WTC11 (cell line): ENCODE measurements at regions not wholly inside any gene's neighbourhood (a gene's known extent, or its start where the extent isn't known, plus 50 kb on each side); places are given as distances from the start of the nearest gene placed in this dataset.

Experiments
- ATAC-seq: fragments of 200-7000 bp; cut with Tn5 transposase; 2 replicates; pipeline ENCODE4 v1.10.0; 2021; ENCODE audit warnings: mild to moderate bottlenecking, moderate library complexity
- CTCF ChIA-PET: fragments of 300-600 bp; sonication (Branson Sonifier 250); formaldehyde crosslinking; loops from one replicate; lab custom pipeline; 2021; ENCODE audit warnings: antibody characterized with exemption; lab: Charles Lee
- POLR2A ChIA-PET: fragments of 350-600 bp; sonication (Branson Sonifier 250); formaldehyde crosslinking; loops from one replicate; lab custom pipeline; 2021; ENCODE audit warnings: antibody characterized with exemption; lab: Charles Lee
- DNase-seq: peaks from one replicate; pipeline ENCODE4 v3.0.0; 2021; ENCODE audit warnings: low spot score
- H3K27ac Mint-ChIP-seq: 2 replicates; pipeline ENCODE4 v1.8.0; 2021; ENCODE audit warnings: mixed read lengths
- H3K27me3 Mint-ChIP-seq: 2 replicates; pipeline ENCODE4 v1.8.0; 2021; ENCODE audit warnings: low read depth, mild to moderate bottlenecking, moderate library complexity, mixed read lengths
- H3K36me3 Mint-ChIP-seq: 2 replicates; pipeline ENCODE4 v1.8.0; 2021; ENCODE audit warnings: mixed read lengths
- H3K4me1 Mint-ChIP-seq: 2 replicates; pipeline ENCODE4 v1.8.0; 2022; ENCODE audit warnings: mixed read lengths
- H3K4me3 Mint-ChIP-seq: 2 replicates; pipeline ENCODE4 v1.8.0; 2021; ENCODE audit warnings: mild to moderate bottlenecking, moderate library complexity, mixed read lengths
- H3K9me3 Mint-ChIP-seq: 2 replicates; pipeline ENCODE4 v1.8.0; 2021; ENCODE audit warnings: mixed read lengths
- AR ChIP-seq: fragments of 250-450 bp; sonication (Bioruptor Pico); IDR thresholded peaks from 2 replicates; pipeline ENCODE4 v1.9.0; 2021; ENCODE audit warnings: mild to moderate bottlenecking
- ATF1 ChIP-seq: sonication (generic); formaldehyde crosslinking; IDR thresholded peaks from 2 replicates; pipeline ENCODE4 v1.8.1; 2023; ENCODE audit warnings: mild to moderate bottlenecking, moderate library complexity, missing genetic modification reagents
- CREM ChIP-seq: sonication (generic); formaldehyde crosslinking; IDR thresholded peaks from 2 replicates; pipeline ENCODE4 v1.8.1; 2022; ENCODE audit warnings: mild to moderate bottlenecking, missing genetic modification reagents, moderate library complexity
- FOXP4 ChIP-seq: sonication (generic); formaldehyde crosslinking; IDR thresholded peaks from 2 replicates; pipeline ENCODE4 v1.8.0; 2022; ENCODE audit warnings: mild to moderate bottlenecking, missing genetic modification reagents
- GRHL2 ChIP-seq: fragments of 250-450 bp; sonication (Bioruptor Pico); IDR thresholded peaks from 2 replicates; pipeline ENCODE4 v1.8.0; 2022; ENCODE audit warnings: mild to moderate bottlenecking, moderate library complexity; ENCODE audit not compliant: insufficient replicate concordance, severe bottlenecking
- GTF2I ChIP-seq: fragments of 250-450 bp; sonication (Bioruptor Pico); conservative IDR thresholded peaks from 2 replicates; pipeline ENCODE4 v1.4.0; 2021; ENCODE audit warnings: mild to moderate bottlenecking
- HMGXB4 ChIP-seq: sonication (generic); formaldehyde crosslinking; IDR thresholded peaks from 2 replicates; pipeline ENCODE4 v1.8.1; 2023; ENCODE audit warnings: mild to moderate bottlenecking, moderate library complexity, missing genetic modification reagents
- JAZF1 ChIP-seq: fragments of 250-450 bp; sonication (Bioruptor Pico); IDR thresholded peaks from 2 replicates; pipeline ENCODE4 v1.9.0; 2021; ENCODE audit warnings: moderate library complexity, mild to moderate bottlenecking, inconsistent platforms
- MAX ChIP-seq: sonication (generic); formaldehyde crosslinking; IDR thresholded peaks from 2 replicates; pipeline ENCODE4 v1.8.0; 2022; ENCODE audit warnings: mild to moderate bottlenecking, missing genetic modification reagents
- MXD4 ChIP-seq: fragments of 250-450 bp; sonication (Bioruptor Pico); IDR thresholded peaks from 2 replicates; pipeline ENCODE4 v1.8.0; 2021; ENCODE audit warnings: mild to moderate bottlenecking, moderate library complexity, borderline replicate concordance
- NFYB ChIP-seq: sonication (generic); formaldehyde crosslinking; conservative IDR thresholded peaks from 2 replicates; pipeline ENCODE4 v1.8.0; 2022; ENCODE audit warnings: low read depth, missing genetic modification reagents
- NR2C2 ChIP-seq: sonication (generic); formaldehyde crosslinking; IDR thresholded peaks from 2 replicates; pipeline ENCODE4 v1.8.0; 2022; ENCODE audit warnings: mild to moderate bottlenecking, missing genetic modification reagents
- NR3C1 ChIP-seq: sonication (generic); formaldehyde crosslinking; conservative IDR thresholded peaks from 2 replicates; pipeline ENCODE4 v1.8.1; 2023; ENCODE audit warnings: low read depth, mild to moderate bottlenecking, missing genetic modification reagents
- TCF7 ChIP-seq: sonication (generic); formaldehyde crosslinking; IDR thresholded peaks from 2 replicates; pipeline ENCODE4 v1.8.0; 2022; ENCODE audit warnings: mild to moderate bottlenecking, low read depth, missing genetic modification reagents, moderate library complexity
- TP53 ChIP-seq: sonication (generic); formaldehyde crosslinking; IDR thresholded peaks from 2 replicates; pipeline ENCODE4 v1.8.1; 2023; ENCODE audit warnings: mild to moderate bottlenecking, missing genetic modification reagents
- ZNF423 ChIP-seq: fragments of 250-450 bp; sonication (Bioruptor Pico); IDR thresholded peaks from 2 replicates; pipeline ENCODE4 v2.1.2; 2022; ENCODE audit warnings: mild to moderate bottlenecking, moderate library complexity
- ZNF512 ChIP-seq: sonication (generic); formaldehyde crosslinking; IDR thresholded peaks from 2 replicates; pipeline ENCODE4 v1.8.1; 2022; ENCODE audit warnings: missing genetic modification reagents, borderline replicate concordance
- TF ChIP-seq, protein P1 (sequence below): sonication (generic); formaldehyde crosslinking; conservative IDR thresholded peaks from 2 replicates; pipeline ENCODE4 v1.8.1; 2023; ENCODE audit warnings: mild to moderate bottlenecking, low read depth, missing genetic modification reagents, moderate library complexity
- TF ChIP-seq, protein P2 (sequence below): sonication (generic); formaldehyde crosslinking; IDR thresholded peaks from 2 replicates; pipeline ENCODE4 v1.8.1; 2023; ENCODE audit warnings: mild to moderate bottlenecking, missing genetic modification reagents, moderate library complexity
- TF ChIP-seq, protein P3 (sequence below): sonication (generic); formaldehyde crosslinking; IDR thresholded peaks from 2 replicates; pipeline ENCODE4 v1.8.1; 2023; ENCODE audit warnings: mild to moderate bottlenecking, missing genetic modification reagents

DNA sequence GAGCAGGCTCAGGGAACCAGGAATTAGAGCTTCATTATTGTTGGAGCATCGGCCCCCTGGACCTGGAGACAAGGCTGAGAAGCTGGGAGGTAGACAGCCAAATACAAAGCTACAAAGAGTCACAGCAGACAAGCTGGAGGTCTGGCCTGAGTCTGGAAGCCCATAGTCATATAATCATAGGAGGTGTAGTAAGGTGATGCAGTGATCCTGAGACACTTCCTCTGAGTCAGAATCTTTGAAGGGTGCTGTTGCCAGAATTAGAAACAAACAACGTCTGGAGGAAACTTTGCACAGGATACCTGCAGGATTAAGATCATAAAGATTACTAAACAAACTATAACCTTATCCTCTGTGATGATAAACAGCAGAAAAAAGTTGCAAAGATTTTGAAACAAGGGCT is 213.8 kb downstream of the DSC3 start:
- Mint-ChIP-seq H3K27ac (no peak overlapping the region), H3K27me3 (no peaks in the 10 kb centered on the region), H3K9me3 (peaks cover 3% of the 10 kb centered on the region), H3K4me3 (no peak overlapping the region), H3K4me1 (no peaks in the 10 kb centered on the region), H3K36me3 (no peaks in the 10 kb centered on the region)
- ChIA-PET CTCF (no interaction called here), POLR2A (no interaction called here)
- DNase-seq (no peak), ATAC-seq (no peak)
- TF ChIP-seq, protein P1, sequence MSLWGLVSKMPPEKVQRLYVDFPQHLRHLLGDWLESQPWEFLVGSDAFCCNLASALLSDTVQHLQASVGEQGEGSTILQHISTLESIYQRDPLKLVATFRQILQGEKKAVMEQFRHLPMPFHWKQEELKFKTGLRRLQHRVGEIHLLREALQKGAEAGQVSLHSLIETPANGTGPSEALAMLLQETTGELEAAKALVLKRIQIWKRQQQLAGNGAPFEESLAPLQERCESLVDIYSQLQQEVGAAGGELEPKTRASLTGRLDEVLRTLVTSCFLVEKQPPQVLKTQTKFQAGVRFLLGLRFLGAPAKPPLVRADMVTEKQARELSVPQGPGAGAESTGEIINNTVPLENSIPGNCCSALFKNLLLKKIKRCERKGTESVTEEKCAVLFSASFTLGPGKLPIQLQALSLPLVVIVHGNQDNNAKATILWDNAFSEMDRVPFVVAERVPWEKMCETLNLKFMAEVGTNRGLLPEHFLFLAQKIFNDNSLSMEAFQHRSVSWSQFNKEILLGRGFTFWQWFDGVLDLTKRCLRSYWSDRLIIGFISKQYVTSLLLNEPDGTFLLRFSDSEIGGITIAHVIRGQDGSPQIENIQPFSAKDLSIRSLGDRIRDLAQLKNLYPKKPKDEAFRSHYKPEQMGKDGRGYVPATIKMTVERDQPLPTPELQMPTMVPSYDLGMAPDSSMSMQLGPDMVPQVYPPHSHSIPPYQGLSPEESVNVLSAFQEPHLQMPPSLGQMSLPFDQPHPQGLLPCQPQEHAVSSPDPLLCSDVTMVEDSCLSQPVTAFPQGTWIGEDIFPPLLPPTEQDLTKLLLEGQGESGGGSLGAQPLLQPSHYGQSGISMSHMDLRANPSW: no peak
- TF ChIP-seq NFYB (CRISPR knock-in tag): no peak
- TF ChIP-seq HMGXB4 (CRISPR knock-in tag): no peak
- no peak for TF ChIP-seq TP53
- no peak for TF ChIP-seq GRHL2 (CRISPR knock-in tag)
- TF ChIP-seq JAZF1 (CRISPR knock-in tag): no peak
- no peak for TF ChIP-seq AR
- TF ChIP-seq ZNF423: no peak
- TF ChIP-seq, protein P2, sequence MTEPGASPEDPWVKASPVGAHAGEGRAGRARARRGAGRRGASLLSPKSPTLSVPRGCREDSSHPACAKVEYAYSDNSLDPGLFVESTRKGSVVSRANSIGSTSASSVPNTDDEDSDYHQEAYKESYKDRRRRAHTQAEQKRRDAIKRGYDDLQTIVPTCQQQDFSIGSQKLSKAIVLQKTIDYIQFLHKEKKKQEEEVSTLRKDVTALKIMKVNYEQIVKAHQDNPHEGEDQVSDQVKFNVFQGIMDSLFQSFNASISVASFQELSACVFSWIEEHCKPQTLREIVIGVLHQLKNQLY: no peak
- TF ChIP-seq NR2C2 (CRISPR knock-in tag): no peak
- TF ChIP-seq CREM (CRISPR knock-in tag): no peak
- no peak for TF ChIP-seq MXD4
- no peak for TF ChIP-seq FOXP4 (CRISPR knock-in tag)
- TF ChIP-seq ZNF512 (CRISPR knock-in tag): no peak

- DNase-seq (no peak), ATAC-seq (no peak)
- ChIA-PET POLR2A (no interaction called here), CTCF (no interaction called here)
- H3K9me3 Mint-ChIP-seq: peaks cover 32% of the 10 kb centered on the region
- H3K27me3 Mint-ChIP-seq: peaks cover 4% of the 10 kb centered on the region
- no peaks in the 10 kb centered on the region for H3K4me1 Mint-ChIP-seq
- H3K36me3 Mint-ChIP-seq: peaks cover 23% of the 10 kb centered on the region
- H3K4me3 Mint-ChIP-seq: no peak overlapping the region
- H3K27ac Mint-ChIP-seq: no peak overlapping the region
- no peak for TF ChIP-seq FOXP4 (CRISPR knock-in tag)
- TF ChIP-seq TCF7: no peak
- no peak for TF ChIP-seq NR3C1 (CRISPR knock-in tag)
- no peak for TF ChIP-seq GTF2I
- no peak for TF ChIP-seq ATF1
- TF ChIP-seq, protein P3, sequence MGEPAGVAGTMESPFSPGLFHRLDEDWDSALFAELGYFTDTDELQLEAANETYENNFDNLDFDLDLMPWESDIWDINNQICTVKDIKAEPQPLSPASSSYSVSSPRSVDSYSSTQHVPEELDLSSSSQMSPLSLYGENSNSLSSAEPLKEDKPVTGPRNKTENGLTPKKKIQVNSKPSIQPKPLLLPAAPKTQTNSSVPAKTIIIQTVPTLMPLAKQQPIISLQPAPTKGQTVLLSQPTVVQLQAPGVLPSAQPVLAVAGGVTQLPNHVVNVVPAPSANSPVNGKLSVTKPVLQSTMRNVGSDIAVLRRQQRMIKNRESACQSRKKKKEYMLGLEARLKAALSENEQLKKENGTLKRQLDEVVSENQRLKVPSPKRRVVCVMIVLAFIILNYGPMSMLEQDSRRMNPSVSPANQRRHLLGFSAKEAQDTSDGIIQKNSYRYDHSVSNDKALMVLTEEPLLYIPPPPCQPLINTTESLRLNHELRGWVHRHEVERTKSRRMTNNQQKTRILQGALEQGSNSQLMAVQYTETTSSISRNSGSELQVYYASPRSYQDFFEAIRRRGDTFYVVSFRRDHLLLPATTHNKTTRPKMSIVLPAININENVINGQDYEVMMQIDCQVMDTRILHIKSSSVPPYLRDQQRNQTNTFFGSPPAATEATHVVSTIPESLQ: no peak
- no peak for TF ChIP-seq MAX (CRISPR knock-in tag)
Observed at GRCh38 chr18:30819619-30820018, 222.9 kb downstream of the DSC3 start.
